NOMO-1 treated with DMSO at 0.1 percent for 48 hours (cell line): ENCODE measurements at regions not wholly inside any gene's neighbourhood (a gene's known extent, or its start where the extent isn't known, plus 50 kb on each side); places are given as distances from the start of the nearest gene placed in this dataset.
A peak's percentile ranks its signal among the peaks of the same experiment; 100 is the strongest.

Experiments used
- DNase-seq: peaks from one replicate; lab custom pipeline; 2025; ENCODE audit not compliant: unreplicated experiment; lab: John Stamatoyannopoulos, UW

GRCh38 chr3:186413615-186414415 is 51.8 kb upstream of the DGKG start:
- peak; percentile 72 for DNase-seq

GRCh38 chr3:186411994-186412393 is 50.0 kb upstream of the DGKG start:
- no peak for DNase-seq
